ENCODE measurements at regions not wholly inside any gene's neighbourhood (a gene's known extent, or its start where the extent isn't known, plus 50 kb on each side); places are given as distances from the start of the nearest gene placed in this dataset.

GRCh38 chr3:107116251-107116650 is 261.0 kb upstream of the CCDC54 start:
- no peak overlapping the region for H3K27ac ChIP-seq (ENCODE audit: low read depth, low read length, poor library complexity, severe bottlenecking)
- no peaks in the 10 kb centered on the region for H3K36me3 ChIP-seq (ENCODE audit: insufficient read depth, low read length)
- no peak overlapping the region for H2AFZ ChIP-seq (ENCODE audit: low read length)
- H3K9me3 ChIP-seq (ENCODE audit: low read length), result no peaks in the 10 kb centered on the region
- TF ChIP-seq CTCF (IDR thresholded peaks at IDR 0.05; ENCODE audit: low read length) (no peak), EZH2 (IDR thresholded peaks at IDR 0.05; ENCODE audit: borderline replicate concordance, low read length) (no peak)
- H3K4me1 ChIP-seq (ENCODE audit: insufficient read depth, low read length, severe bottlenecking), result no peaks in the 10 kb centered on the region
- H4K20me1 ChIP-seq (ENCODE audit: insufficient read depth, low read length), result no peaks in the 10 kb centered on the region
- H3K79me2 ChIP-seq (ENCODE audit: insufficient read depth, low read length), result no peaks in the 10 kb centered on the region
- no peak overlapping the region for H3K4me3 ChIP-seq (ENCODE audit: low read depth, low read length, poor library complexity, severe bottlenecking)
- no peak overlapping the region for H3K4me2 ChIP-seq (ENCODE audit: low read length)
- no peaks in the 10 kb centered on the region for H3K27me3 ChIP-seq (ENCODE audit: insufficient read depth, low read length)
- H3K9ac ChIP-seq (ENCODE audit: low read length), result no peak overlapping the region
- no peaks in the 10 kb centered on the region for H3F3A ChIP-seq (ENCODE audit: insufficient read depth, low read length)
- no peaks in the 10 kb centered on the region for H3K9me2 ChIP-seq (ENCODE audit: low read depth, low read length)

GRCh38 chr3:107117156-107117555 is 260.1 kb upstream of the CCDC54 start:
- H3K27ac ChIP-seq (ENCODE audit: low read depth, low read length, poor library complexity, severe bottlenecking), result no peak overlapping the region
- no peaks in the 10 kb centered on the region for H4K20me1 ChIP-seq (ENCODE audit: insufficient read depth, low read length)

GRCh38 chr3:107117922-107118536 is 259.2 kb upstream of the CCDC54 start:
- Histone ChIP-seq H3K9me3 (ENCODE audit: low read length) (no peaks in the 10 kb centered on the region), H2AFZ (ENCODE audit: low read length) (no peak overlapping the region), H3K9me2 (ENCODE audit: low read depth, low read length) (no peaks in the 10 kb centered on the region), H3K9ac (ENCODE audit: low read length) (no peak overlapping the region), H3K27me3 (ENCODE audit: insufficient read depth, low read length) (no peaks in the 10 kb centered on the region), H3K4me1 (ENCODE audit: insufficient read depth, low read length, severe bottlenecking) (no peaks in the 10 kb centered on the region), H3K27ac (ENCODE audit: low read depth, low read length, poor library complexity, severe bottlenecking) (no peak overlapping the region), H3K4me3 (ENCODE audit: low read depth, low read length, poor library complexity, severe bottlenecking) (no peak overlapping the region), H4K20me1 (ENCODE audit: insufficient read depth, low read length) (no peaks in the 10 kb centered on the region), H3F3A (ENCODE audit: insufficient read depth, low read length) (no peaks in the 10 kb centered on the region), H3K36me3 (ENCODE audit: insufficient read depth, low read length) (no peaks in the 10 kb centered on the region), H3K79me2 (ENCODE audit: insufficient read depth, low read length) (no peaks in the 10 kb centered on the region), H3K4me2 (ENCODE audit: low read length) (no peak overlapping the region)
- TF ChIP-seq EZH2 (IDR thresholded peaks at IDR 0.05; ENCODE audit: borderline replicate concordance, low read length) (no peak), CTCF (IDR thresholded peaks at IDR 0.05; ENCODE audit: low read length) (peak; percentile 62; the same call in 1 of the 2 replicates)

More at GRCh38 chr3:107117156-107117555, 260.1 kb upstream of the CCDC54 start:
- Histone ChIP-seq H2AFZ (ENCODE audit: low read length) (no peak overlapping the region), H3K4me3 (ENCODE audit: low read depth, low read length, poor library complexity, severe bottlenecking) (no peak overlapping the region), H3K9me3 (ENCODE audit: low read length) (no peaks in the 10 kb centered on the region), H3K27me3 (ENCODE audit: insufficient read depth, low read length) (no peaks in the 10 kb centered on the region), H3K4me1 (ENCODE audit: insufficient read depth, low read length, severe bottlenecking) (no peaks in the 10 kb centered on the region), H3K9me2 (ENCODE audit: low read depth, low read length) (no peaks in the 10 kb centered on the region), H3K79me2 (ENCODE audit: insufficient read depth, low read length) (no peaks in the 10 kb centered on the region), H3K36me3 (ENCODE audit: insufficient read depth, low read length) (no peaks in the 10 kb centered on the region), H3F3A (ENCODE audit: insufficient read depth, low read length) (no peaks in the 10 kb centered on the region), H3K9ac (ENCODE audit: low read length) (no peak overlapping the region), H3K4me2 (ENCODE audit: low read length) (no peak overlapping the region)
- TF ChIP-seq CTCF (IDR thresholded peaks at IDR 0.05; ENCODE audit: low read length) (no peak), EZH2 (IDR thresholded peaks at IDR 0.05; ENCODE audit: borderline replicate concordance, low read length) (no peak)

Measured in OCI-LY1 (cell line).